OCI-LY3 (cell line): ENCODE measurements at regions not wholly inside any gene's neighbourhood (a gene's known extent, or its start where the extent isn't known, plus 50 kb on each side); places are given as distances from the start of the nearest gene placed in this dataset.

Experiments used
- CTCF ChIP-seq: fragments of 200-600, 300-600 bp; sonication (generic); IDR thresholded peaks from 2 replicates; pipeline ENCODE4 v1.5.1; 2014; ENCODE audit warnings: antibody characterized with exemption, low read length, low read depth
- EZH2phosphoT487 ChIP-seq: fragments of 200-600 bp; shearing (Covaris generic); IDR thresholded peaks from 2 replicates; pipeline ENCODE4 v1.6.1; 2018; ENCODE audit warnings: antibody characterized with exemption, mixed run types, low read depth

- TF ChIP-seq CTCF (no peak), EZH2phosphoT487 (no peak)
Observed at GRCh38 chr3:5445676-5446201, 258.2 kb downstream of the EDEM1 start.
